GM12878 (cell line): ENCODE measurements at regions not wholly inside any gene's neighbourhood (a gene's known extent, or its start where the extent isn't known, plus 50 kb on each side); places are given as distances from the start of the nearest gene placed in this dataset.
"Not testable (repeated sequence)": the region's sequence is repeated elsewhere in the genome, so short reads cannot be mapped to it uniquely, and the experiment has no call there.

Experiments used
- ATAC-seq: fragments of 200-7000 bp; cut with Tn5 transposase; 3 replicates; pipeline ENCODE4 v1.9.1; 2020; ENCODE audit warnings: mild to moderate bottlenecking, moderate library complexity
- BruUV-seq: library from RNA; stranded (reverse); fragments of 400-500 nt; replicated peaks from 2 replicates; lab custom pipeline; 2021; lab: Mats Ljungman, UMichigan
- CTCF ChIA-PET: fragments of 300-600 bp; sonication (Branson Sonifier 250); formaldehyde crosslinking; extraction: SDS; loops from one replicate; lab custom pipeline; 2021; ENCODE audit warnings: inconsistent platforms; lab: Yijun Ruan, JAX
- POLR2A ChIA-PET: fragments of 350-600 bp; formaldehyde crosslinking; extraction: SDS; loops from one replicate; lab custom pipeline; 2021; ENCODE audit warnings: inconsistent platforms; lab: Charles Lee
- RAD21 ChIA-PET: fragments of 300-600 bp; sonication (Branson Sonifier 250); formaldehyde crosslinking; loops from one replicate; lab custom pipeline; 2023; ENCODE audit warnings: antibody characterized with exemption; ENCODE audit not compliant: unreplicated experiment; lab: Charles Lee
- SMC1A ChIA-PET: fragments of 300-600 bp; sonication (Branson Sonifier 250); formaldehyde crosslinking; loops from one replicate; lab custom pipeline; 2023; ENCODE audit not compliant: unreplicated experiment, uncharacterized antibody; lab: Charles Lee
- DNase-seq: peaks from one replicate; pipeline ENCODE4 v3.0.0-alpha.2; 2011; ENCODE audit warnings: low read depth, low spot score
- FAIRE-seq: peaks from 3 replicates; lab custom pipeline; 2011; peaks lifted over from hg19 to GRCh38; lab: Jason Lieb, UNC
- H2AFZ ChIP-seq: 2 replicates; pipeline ENCODE4 v1.6.0; 2011; ENCODE audit warnings: low read depth, low read length, control low read depth; ENCODE audit not compliant: control insufficient read depth
- H3K27ac ChIP-seq: 2 replicates; pipeline ENCODE4 v1.5.1; 2011; ENCODE audit warnings: control low read depth; ENCODE audit not compliant: control insufficient read depth, insufficient read depth
- H3K27me3 ChIP-seq, 2 experiments: replicated peaks in 1 of 2; 2 replicates each; pipeline versions ENCODE4 v1.6.0 to v1.6.1; 2011; ENCODE audit warnings: low read length in 1 of 2; ENCODE audit not compliant: control insufficient read depth in 2 of 2, insufficient read depth in 2 of 2
- H3K36me3 ChIP-seq, 2 experiments: 2 replicates each; pipeline ENCODE4 v1.5.1; 2011; ENCODE audit warnings: low read length in 1 of 2; ENCODE audit not compliant: control insufficient read depth in 2 of 2, insufficient read depth in 2 of 2
- H3K4me1 ChIP-seq: 2 replicates; pipeline ENCODE4 v1.6.1; 2011; ENCODE audit warnings: mild to moderate bottlenecking, low read length, moderate library complexity, mixed read lengths; ENCODE audit not compliant: control insufficient read depth, insufficient read depth
- H3K4me2 ChIP-seq: 2 replicates; pipeline ENCODE4 v1.6.0; 2011; ENCODE audit warnings: control low read depth; ENCODE audit not compliant: control insufficient read depth, insufficient read depth
- H3K4me3 ChIP-seq: fragments of 200-600 bp; sonication (generic); 2 replicates; pipeline ENCODE4 v1.5.1; 2016
- H3K79me2 ChIP-seq: 2 replicates; pipeline ENCODE4 v1.6.0; 2011; ENCODE audit warnings: low read length; ENCODE audit not compliant: control insufficient read depth, insufficient read depth
- H3K9ac ChIP-seq: 2 replicates; pipeline ENCODE4 v1.8.0; 2011; ENCODE audit warnings: low read length, control low read depth, mixed read lengths; ENCODE audit not compliant: control insufficient read depth, insufficient read depth
- H3K9me3 ChIP-seq: replicated peaks from 3 replicates; pipeline ENCODE4 v1.5.1; 2011; ENCODE audit warnings: mild to moderate bottlenecking, low read length; ENCODE audit not compliant: control insufficient read depth, insufficient read depth
- H4K20me1 ChIP-seq: 2 replicates; pipeline ENCODE4 v1.6.0; 2011; ENCODE audit not compliant: control insufficient read depth, insufficient read depth
- WGBS: methylation state at CpG from one replicate; pipeline ENCODE4 v1.1.6; 2016; ENCODE audit warnings: low lambda C conversion rate; ENCODE audit not compliant: insufficient replicate concordance, insufficient coverage; ENCODE audit errors: missing lambda C conversion rate; 5-methylcytosine and 5-hydroxymethylcytosine counted together
- in situ Hi-C: fragments of 300-500 bp; cut with MboI; formaldehyde crosslinking; loops from 9 replicates; pipeline ENCODE4 v1.14.3; 2018; ENCODE audit warnings: mixed read lengths
- intact Hi-C: fragments of 100-400 bp; cut with micrococcal nuclease; formaldehyde crosslinking; loops from one replicate; pipeline ENCODE4 v1.14.2; 2022; ENCODE audit not compliant: unreplicated experiment

GRCh38 chr4:3595627-3596291 lies 63.5 kb upstream of the LRPAP1 start:
- intact Hi-C loops, H3K4me3 ChIP-seq, ATAC-seq, RAD21 ChIA-PET, POLR2A ChIA-PET, BruUV-seq, CTCF ChIA-PET, H2AFZ ChIP-seq, H3K79me2 ChIP-seq, H3K36me3 ChIP-seq, H4K20me1 ChIP-seq, H3K27me3 ChIP-seq, H3K4me1 ChIP-seq, H3K9me3 ChIP-seq, SMC1A ChIA-PET, FAIRE-seq, DNase-seq, H3K4me2 ChIP-seq, H3K9ac ChIP-seq, in situ Hi-C loops, H3K27ac ChIP-seq: not testable (repeated sequence)
- WGBS: 80% methylated on average over 27 of the region's 27 CpGs

- 67% methylated on average over 9 of the region's 9 CpGs for WGBS
- POLR2A ChIA-PET: not testable (repeated sequence)
Measured at GRCh38 chr4:3594751-3595150, 62.5 kb upstream of the LRPAP1 start.

GRCh38 chr4:3589946-3590924 lies 58.0 kb upstream of the LRPAP1 start:
- H3K27ac ChIP-seq, FAIRE-seq, BruUV-seq, DNase-seq, H3K4me1 ChIP-seq, H4K20me1 ChIP-seq, CTCF ChIA-PET, H3K36me3 ChIP-seq, H3K27me3 ChIP-seq, intact Hi-C loops, ATAC-seq, H2AFZ ChIP-seq, H3K79me2 ChIP-seq, H3K9me3 ChIP-seq, SMC1A ChIA-PET, RAD21 ChIA-PET, POLR2A ChIA-PET, H3K9ac ChIP-seq, in situ Hi-C loops, H3K4me3 ChIP-seq, H3K4me2 ChIP-seq: not testable (repeated sequence)
- 34% methylated on average over 21 of the region's 21 CpGs for WGBS

More at GRCh38 chr4:3594751-3595150, 62.5 kb upstream of the LRPAP1 start:
- H3K79me2 ChIP-seq, CTCF ChIA-PET, H4K20me1 ChIP-seq, H3K4me1 ChIP-seq, H3K9me3 ChIP-seq, DNase-seq, H3K4me2 ChIP-seq, H3K27me3 ChIP-seq, H3K9ac ChIP-seq, H3K36me3 ChIP-seq, RAD21 ChIA-PET, intact Hi-C loops, SMC1A ChIA-PET, in situ Hi-C loops, H3K27ac ChIP-seq, H2AFZ ChIP-seq, FAIRE-seq, H3K4me3 ChIP-seq, ATAC-seq, BruUV-seq: not testable (repeated sequence)
